Osteoblast (primary cell): ENCODE measurements at regions not wholly inside any gene's neighbourhood (a gene's known extent, or its start where the extent isn't known, plus 50 kb on each side); places are given as distances from the start of the nearest gene placed in this dataset.

Experiments
- DNase-seq: peaks from one replicate; pipeline ENCODE4 v3.0.0; 2011; ENCODE audit warnings: low spot score, mixed read lengths; ENCODE audit not compliant: insufficient read length; ENCODE audit errors: missing footprints
- H2AFZ ChIP-seq: 2 replicates; pipeline ENCODE4 v1.6.0; 2011; ENCODE audit warnings: mild to moderate bottlenecking, low read length
- H3K27ac ChIP-seq: 2 replicates; pipeline ENCODE4 v1.5.1; 2011; ENCODE audit warnings: mild to moderate bottlenecking, low read depth, low read length, moderate library complexity
- H3K27me3 ChIP-seq: 2 replicates; pipeline ENCODE4 v1.6.0; 2012; ENCODE audit warnings: mild to moderate bottlenecking, control low read depth, inconsistent platforms, low read length, moderate library complexity; ENCODE audit not compliant: insufficient read depth
- H3K36me3 ChIP-seq: 2 replicates; pipeline ENCODE4 v1.5.1; 2011; ENCODE audit warnings: mild to moderate bottlenecking, low read length, control low read depth, moderate library complexity; ENCODE audit not compliant: insufficient read depth
- H3K4me1 ChIP-seq: 2 replicates; pipeline ENCODE4 v1.5.1; 2011; ENCODE audit warnings: mild to moderate bottlenecking, low read length, control low read depth, moderate library complexity; ENCODE audit not compliant: insufficient read depth
- H3K4me2 ChIP-seq: 2 replicates; pipeline ENCODE4 v1.6.0; 2011; ENCODE audit warnings: mild to moderate bottlenecking, low read length; ENCODE audit not compliant: insufficient read depth
- H3K4me3 ChIP-seq: fragments of 200-600 bp; sonication (generic); 3 replicates; pipeline ENCODE4 v1.5.1; 2012; ENCODE audit warnings: mild to moderate bottlenecking, low read length, inconsistent platforms; ENCODE audit not compliant: insufficient read depth
- H3K79me2 ChIP-seq: 2 replicates; pipeline ENCODE4 v1.6.0; 2012; ENCODE audit warnings: mild to moderate bottlenecking, low read length, control low read depth, inconsistent platforms; ENCODE audit not compliant: insufficient read depth
- H3K9me3 ChIP-seq: 2 replicates; pipeline ENCODE4 v1.5.1; 2011; ENCODE audit warnings: low read depth, low read length, control low read depth
- H4K20me1 ChIP-seq: 2 replicates; pipeline ENCODE4 v1.6.0; 2012; ENCODE audit warnings: mild to moderate bottlenecking, low read length, control low read depth; ENCODE audit not compliant: insufficient read depth
- TF ChIP-seq, protein P1 (sequence below): IDR thresholded peaks from 2 replicates; pipeline ENCODE4 v1.5.1; 2011; ENCODE audit warnings: mild to moderate bottlenecking, low read depth, low read length, moderate library complexity; ENCODE audit errors: extremely low read depth

DNA sequence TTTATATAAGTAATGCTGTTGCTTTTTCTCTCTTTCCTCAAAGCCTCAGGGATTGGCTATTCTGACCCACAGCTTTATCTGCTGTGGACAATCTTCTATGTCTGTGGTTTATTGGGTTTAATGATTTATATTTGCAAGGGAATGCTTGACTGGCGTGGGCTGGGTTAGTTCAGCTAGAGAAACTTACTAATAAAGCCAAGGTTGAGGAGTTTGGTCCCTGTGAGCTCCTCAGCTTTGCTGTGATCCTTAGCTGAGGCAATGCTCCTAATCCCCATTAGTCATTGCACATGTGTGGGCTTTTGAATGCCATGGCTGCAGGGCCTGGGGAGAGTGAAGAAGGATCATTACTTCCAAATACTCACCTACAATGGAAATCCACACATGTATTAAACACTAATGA lies 179.3 kb downstream of the ZNF326 start:
- Histone ChIP-seq H4K20me1 (no peaks in the 10 kb centered on the region), H3K36me3 (no peaks in the 10 kb centered on the region), H3K9me3 (no peaks in the 10 kb centered on the region), H3K4me3 (no peak overlapping the region), H3K27me3 (no peaks in the 10 kb centered on the region), H3K4me2 (no peak overlapping the region), H2AFZ (no peak overlapping the region), H3K4me1 (no peaks in the 10 kb centered on the region), H3K27ac (no peak overlapping the region), H3K79me2 (no peaks in the 10 kb centered on the region)
- DNase-seq: no peak
- TF ChIP-seq, protein P1, sequence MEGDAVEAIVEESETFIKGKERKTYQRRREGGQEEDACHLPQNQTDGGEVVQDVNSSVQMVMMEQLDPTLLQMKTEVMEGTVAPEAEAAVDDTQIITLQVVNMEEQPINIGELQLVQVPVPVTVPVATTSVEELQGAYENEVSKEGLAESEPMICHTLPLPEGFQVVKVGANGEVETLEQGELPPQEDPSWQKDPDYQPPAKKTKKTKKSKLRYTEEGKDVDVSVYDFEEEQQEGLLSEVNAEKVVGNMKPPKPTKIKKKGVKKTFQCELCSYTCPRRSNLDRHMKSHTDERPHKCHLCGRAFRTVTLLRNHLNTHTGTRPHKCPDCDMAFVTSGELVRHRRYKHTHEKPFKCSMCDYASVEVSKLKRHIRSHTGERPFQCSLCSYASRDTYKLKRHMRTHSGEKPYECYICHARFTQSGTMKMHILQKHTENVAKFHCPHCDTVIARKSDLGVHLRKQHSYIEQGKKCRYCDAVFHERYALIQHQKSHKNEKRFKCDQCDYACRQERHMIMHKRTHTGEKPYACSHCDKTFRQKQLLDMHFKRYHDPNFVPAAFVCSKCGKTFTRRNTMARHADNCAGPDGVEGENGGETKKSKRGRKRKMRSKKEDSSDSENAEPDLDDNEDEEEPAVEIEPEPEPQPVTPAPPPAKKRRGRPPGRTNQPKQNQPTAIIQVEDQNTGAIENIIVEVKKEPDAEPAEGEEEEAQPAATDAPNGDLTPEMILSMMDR: no peak

DNA sequence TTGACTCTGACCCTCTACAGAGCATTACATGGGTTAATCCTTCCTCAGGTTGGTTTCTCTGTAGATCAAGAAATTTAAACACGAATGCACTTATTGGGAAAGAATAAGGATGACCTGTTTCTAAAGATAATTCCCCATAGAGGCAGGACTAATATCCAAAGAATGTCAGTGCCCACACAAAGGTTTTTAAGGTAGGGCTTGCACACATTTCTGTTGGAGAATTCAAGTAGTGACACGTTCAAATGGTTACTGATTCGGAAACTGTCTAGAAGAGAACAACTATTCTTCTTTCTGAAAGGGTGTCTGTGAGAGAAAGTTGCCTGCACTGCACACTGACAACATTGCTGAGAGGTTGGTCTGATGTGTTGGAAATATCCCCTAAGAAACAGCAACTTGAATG lies 167.3 kb downstream of the ZNF326 start:
- TF ChIP-seq, protein P1: no peak
- no peak for DNase-seq
- Histone ChIP-seq H3K27me3 (no peaks in the 10 kb centered on the region), H3K4me1 (no peaks in the 10 kb centered on the region), H3K36me3 (no peaks in the 10 kb centered on the region), H2AFZ (no peak overlapping the region), H3K79me2 (no peaks in the 10 kb centered on the region), H3K4me3 (no peak overlapping the region), H3K9me3 (no peaks in the 10 kb centered on the region), H3K27ac (no peak overlapping the region), H4K20me1 (no peaks in the 10 kb centered on the region), H3K4me2 (no peak overlapping the region)

DNA sequence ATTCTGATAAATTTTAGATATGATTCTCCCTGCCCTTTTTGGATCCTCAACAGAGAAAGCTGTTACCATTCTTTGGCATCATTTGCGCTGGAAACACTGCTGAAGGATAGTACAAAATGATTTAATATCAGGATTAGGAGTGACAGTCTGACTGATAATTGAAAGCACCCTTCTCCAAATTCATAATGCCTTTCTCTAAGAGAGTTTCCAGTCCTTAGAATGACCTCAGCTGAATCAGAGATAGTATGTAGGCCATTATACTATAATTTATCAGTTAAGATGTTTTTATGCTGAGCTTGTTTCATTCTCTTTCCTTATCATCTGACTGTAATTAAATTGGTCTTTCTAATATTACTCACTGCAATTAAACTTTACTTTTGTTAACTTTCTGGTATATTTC lies 166.7 kb downstream of the ZNF326 start:
- Histone ChIP-seq H3K4me1 (no peaks in the 10 kb centered on the region), H3K9me3 (no peaks in the 10 kb centered on the region), H3K27ac (no peak overlapping the region), H4K20me1 (no peaks in the 10 kb centered on the region), H3K4me2 (no peak overlapping the region), H3K36me3 (no peaks in the 10 kb centered on the region), H2AFZ (no peak overlapping the region), H3K4me3 (no peak overlapping the region), H3K79me2 (no peaks in the 10 kb centered on the region), H3K27me3 (no peaks in the 10 kb centered on the region)
- TF ChIP-seq, protein P1: no peak
- no peak for DNase-seq

GRCh38 chr1:90155721-90156487 lies 161.0 kb downstream of the ZNF326 start:
- H3K27me3 ChIP-seq: no peaks in the 10 kb centered on the region
- no peaks in the 10 kb centered on the region for H3K36me3 ChIP-seq
- TF ChIP-seq, protein P1: no peak
- H3K79me2 ChIP-seq: no peaks in the 10 kb centered on the region
- DNase-seq: no peak
- no peak overlapping the region for H3K4me2 ChIP-seq
- H4K20me1 ChIP-seq: no peaks in the 10 kb centered on the region
- H3K4me3 ChIP-seq: no peak overlapping the region
- H3K27ac ChIP-seq: no peak overlapping the region
- no peaks in the 10 kb centered on the region for H3K4me1 ChIP-seq
- H3K9me3 ChIP-seq: no peaks in the 10 kb centered on the region
- H2AFZ ChIP-seq: no peak overlapping the region
